ENCODE measurements at regions not wholly inside any gene's neighbourhood (a gene's known extent, or its start where the extent isn't known, plus 50 kb on each side); places are given as distances from the start of the nearest gene placed in this dataset.

GRCh38 chr1:99180343-99180808 lies 83.9 kb upstream of the PLPPR4 start:
- peak; percentile 91 for TF ChIP-seq CTCF (IDR thresholded peaks at IDR 0.05)
- no peak for TF ChIP-seq EZH2 (IDR thresholded peaks at IDR 0.05)

Data from neural progenitor cell (in vitro differentiated cells).